ENCODE measurements at regions not wholly inside any gene's neighbourhood (a gene's known extent, or its start where the extent isn't known, plus 50 kb on each side); places are given as distances from the start of the nearest gene placed in this dataset.

- no peak for FAIRE-seq
- DNase-seq (ENCODE audit: low read depth, low spot score) = no peak
- TF ChIP-seq HDAC2 (IDR thresholded peaks at IDR 0.05) (no peak), CREB1 (IDR thresholded peaks at IDR 0.05; ENCODE audit: low read depth) (no peak), RBBP5 (conservative IDR thresholded peaks at IDR 0.05) (no peak), IKZF1 (conservative IDR thresholded peaks at IDR 0.05) (no peak), TARDBP (IDR thresholded peaks at IDR 0.05; ENCODE audit: borderline replicate concordance) (no peak), EED (IDR thresholded peaks at IDR 0.05; ENCODE audit: low read depth) (no peak), LARP7 (IDR thresholded peaks at IDR 0.05) (no peak), POU2F2 (IDR thresholded peaks at IDR 0.05; ENCODE audit: borderline replicate concordance, low read depth, low read length) (no peak), HCFC1 (IDR thresholded peaks at IDR 0.05; ENCODE audit: low read length) (no peak)
- no peaks in the 10 kb centered on the region for H3K4me1 ChIP-seq (ENCODE audit: control insufficient read depth, insufficient read depth, low read length)
- H3K36me3 ChIP-seq (ENCODE audit: control insufficient read depth in 2 of 2, insufficient read depth in 2 of 2, low read length in 1 of 2) = no peaks in the 10 kb centered on the region
- SMC1A ChIA-PET (ENCODE audit: uncharacterized antibody, unreplicated experiment) = no interaction called here
- in situ Hi-C loops (cut with MboI) = no loop called here
- H3K9ac ChIP-seq (ENCODE audit: control insufficient read depth, insufficient read depth, low read length) = no peak overlapping the region
- POLR2A ChIA-PET = no interaction called here
- no peaks in the 10 kb centered on the region for H3K79me2 ChIP-seq (ENCODE audit: control insufficient read depth, insufficient read depth, low read length)
- CTCF ChIA-PET = interaction anchor here (0.7 to 1.0 kb wide), 2 partner anchors 61 to 99 kb away, joined by 3 to 4 read pairs; no protein-coding TSS in a partner anchor
- RAD21 ChIA-PET (ENCODE audit: unreplicated experiment) = no interaction called here
- WGBS (ENCODE audit: insufficient coverage, insufficient replicate concordance, low lambda C conversion rate, missing lambda C conversion rate) = 30% methylated on average over 3 of the region's 3 CpGs
- H3K27ac ChIP-seq (ENCODE audit: control insufficient read depth, insufficient read depth) = no peak overlapping the region
- H3K9me3 ChIP-seq (replicated peaks; ENCODE audit: control insufficient read depth, insufficient read depth, low read length) = no peaks in the 10 kb centered on the region
- no peak overlapping the region for H3K4me2 ChIP-seq (ENCODE audit: control insufficient read depth, insufficient read depth)
- no peak overlapping the region for H2AFZ ChIP-seq (ENCODE audit: control insufficient read depth, low read depth, low read length)
- H3K27me3 ChIP-seq (replicated peaks in 1 of 2; ENCODE audit: control insufficient read depth in 2 of 2, insufficient read depth in 2 of 2, low read length in 1 of 2) = no peaks in the 10 kb centered on the region
- intact Hi-C loops (cut with micrococcal nuclease; ENCODE audit: unreplicated experiment) = no loop called here
- H4K20me1 ChIP-seq (ENCODE audit: control insufficient read depth, insufficient read depth) = no peaks in the 10 kb centered on the region
- H3K4me3 ChIP-seq = no peak overlapping the region
- BruUV-seq (replicated peaks) = no TSS peak
- ATAC-seq = no peak
Observed at GRCh38 chr7:80078886-80079285, 55.7 kb upstream of the GNAI1 start.

DNA sequence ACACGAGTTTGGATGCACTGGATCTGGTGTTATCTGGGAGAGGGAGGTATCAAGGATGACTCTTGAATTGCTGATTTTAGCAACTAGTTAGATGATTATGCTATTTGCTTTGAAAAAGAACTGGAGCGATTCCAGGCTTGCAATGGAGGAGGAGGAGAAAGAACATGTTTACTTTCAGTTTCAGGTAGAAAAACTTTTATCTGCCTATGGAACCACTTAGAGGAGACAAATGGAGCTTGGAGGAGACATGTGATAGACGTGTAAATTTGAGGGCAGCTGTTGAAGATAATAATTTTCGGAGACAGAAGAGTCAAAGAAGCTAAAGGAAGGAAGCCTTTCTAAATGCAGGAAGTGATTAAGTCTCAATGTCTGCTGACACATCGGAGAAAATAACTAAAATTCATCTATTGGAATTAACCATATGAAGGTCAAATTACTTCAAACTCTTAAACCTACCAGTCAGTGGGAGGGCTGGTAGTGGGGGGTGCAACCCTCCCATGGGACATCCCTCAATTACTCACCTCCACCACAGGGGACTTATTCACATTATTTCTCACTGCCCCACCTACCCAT is 56.4 kb upstream of the GNAI1 start:
- intact Hi-C loops (cut with micrococcal nuclease; ENCODE audit: unreplicated experiment) (no loop called here), in situ Hi-C loops (cut with MboI) (no loop called here)
- no peaks in the 10 kb centered on the region for H4K20me1 ChIP-seq (ENCODE audit: control insufficient read depth, insufficient read depth)
- no peak for TF ChIP-seq IKZF2 (IDR thresholded peaks at IDR 0.05)
- H3K36me3 ChIP-seq (ENCODE audit: control insufficient read depth in 2 of 2, insufficient read depth in 2 of 2, low read length in 1 of 2) = no peaks in the 10 kb centered on the region
- H3K4me1 ChIP-seq (ENCODE audit: control insufficient read depth, insufficient read depth, low read length) = no peaks in the 10 kb centered on the region
- H3K27ac ChIP-seq (ENCODE audit: control insufficient read depth, insufficient read depth) = no peak overlapping the region
- no peaks in the 10 kb centered on the region for H3K79me2 ChIP-seq (ENCODE audit: control insufficient read depth, insufficient read depth, low read length)
- ATAC-seq (no peak), DNase-seq (ENCODE audit: low read depth, low spot score) (no peak), FAIRE-seq (no peak)
- BruUV-seq (replicated peaks) = no TSS peak
- no peak overlapping the region; the same call in 1 of the 2 replicates for H3K4me3 ChIP-seq
- H2AFZ ChIP-seq (ENCODE audit: control insufficient read depth, low read depth, low read length) = peak overlapping the region; percentile 21
- SMC1A ChIA-PET (ENCODE audit: uncharacterized antibody, unreplicated experiment) = no interaction called here
- H3K4me2 ChIP-seq (ENCODE audit: control insufficient read depth, insufficient read depth) = peak overlapping the region; percentile 67
- H3K27me3 ChIP-seq (replicated peaks in 1 of 2; ENCODE audit: control insufficient read depth in 2 of 2, insufficient read depth in 2 of 2, low read length in 1 of 2) = no peaks in the 10 kb centered on the region
- CTCF ChIA-PET = interaction anchor here (0.7 to 1.3 kb wide), 3 partner anchors 19 to 99 kb away, joined by 3 to 4 read pairs (median 4); no protein-coding TSS in a partner anchor
- POLR2A ChIA-PET = interaction anchor here (0.7 kb wide), 1 partner anchor 121 kb away, joined by 6 read pairs; no protein-coding TSS in a partner anchor
- H3K9me3 ChIP-seq (replicated peaks; ENCODE audit: control insufficient read depth, insufficient read depth, low read length) = no peaks in the 10 kb centered on the region
- 3% methylated on average over 5 of the region's 5 CpGs for WGBS (ENCODE audit: insufficient coverage, insufficient replicate concordance, low lambda C conversion rate, missing lambda C conversion rate)
- no peak overlapping the region for H3K9ac ChIP-seq (ENCODE audit: control insufficient read depth, insufficient read depth, low read length)
- RAD21 ChIA-PET (ENCODE audit: unreplicated experiment) = interaction anchor here (0.7 kb wide), 1 partner anchor 21 kb away, joined by 3 read pairs; no protein-coding TSS in a partner anchor
